Loucy (cell line): ENCODE measurements at regions not wholly inside any gene's neighbourhood (a gene's known extent, or its start where the extent isn't known, plus 50 kb on each side); places are given as distances from the start of the nearest gene placed in this dataset.

Source experiments
- CTCF ChIP-seq: fragments of 200-600 bp; sonication (generic); conservative IDR thresholded peaks from 2 replicates; pipeline ENCODE4 v1.5.1; 2014; ENCODE audit warnings: mild to moderate bottlenecking, antibody characterized with exemption, low read length
- EZH2phosphoT487 ChIP-seq: fragments of 200-600 bp; IDR thresholded peaks from 2 replicates; pipeline ENCODE4 v1.6.1; 2018; ENCODE audit warnings: antibody characterized with exemption, mild to moderate bottlenecking, moderate library complexity, borderline replicate concordance

- TF ChIP-seq CTCF (no peak), EZH2phosphoT487 (no peak)
These were observed 621.4 kb upstream of the DIPK2B start for GRCh38 chrX:45822124-45822523.
